GM19397 (cell line): ENCODE measurements at regions not wholly inside any gene's neighbourhood (a gene's known extent, or its start where the extent isn't known, plus 50 kb on each side); places are given as distances from the start of the nearest gene placed in this dataset.

Source experiments
- ATAC-seq: cut with Tn5 transposase; IDR thresholded peaks from one replicate; pipeline ENCODE4 v1.9.1; 2021; ENCODE audit warnings: mild to moderate bottlenecking, moderate library complexity; ENCODE audit not compliant: unreplicated experiment

- ATAC-seq, result no peak
Measured at GRCh38 chr19:28793391-28794168, 419.4 kb downstream of the UQCRFS1 start.

GRCh38 chr19:28785971-28786370 lies 427.0 kb downstream of the UQCRFS1 start:
- no peak for ATAC-seq

- no peak for ATAC-seq
Measured at GRCh38 chr19:28764066-28764465, 448.9 kb downstream of the UQCRFS1 start.

GRCh38 chr19:28746478-28746877 lies 466.5 kb downstream of the UQCRFS1 start:
- ATAC-seq, result no peak

- no peak for ATAC-seq
Measured at GRCh38 chr19:28744943-28745342, 468.0 kb downstream of the UQCRFS1 start.

- no peak for ATAC-seq
Measured at GRCh38 chr19:28744014-28744413, 468.9 kb downstream of the UQCRFS1 start.

GRCh38 chr19:28737021-28737895 lies 475.7 kb downstream of the UQCRFS1 start:
- ATAC-seq, result peak; percentile 55

- ATAC-seq, result no peak
Measured at GRCh38 chr19:28736528-28736927, 476.4 kb downstream of the UQCRFS1 start.

GRCh38 chr19:28731577-28731976 lies 481.4 kb downstream of the UQCRFS1 start:
- ATAC-seq, result no peak

GRCh38 chr19:28730791-28731512 lies 482.0 kb downstream of the UQCRFS1 start:
- ATAC-seq, result no peak

GRCh38 chr19:28727480-28728159 lies 485.3 kb downstream of the UQCRFS1 start:
- ATAC-seq, result no peak

- no peak for ATAC-seq
Measured at GRCh38 chr19:28726533-28727479, 486.1 kb downstream of the UQCRFS1 start.

- no peak for ATAC-seq
Measured at GRCh38 chr19:28718909-28719308, 494.0 kb downstream of the UQCRFS1 start.

GRCh38 chr19:28715157-28715556 lies 497.8 kb downstream of the UQCRFS1 start:
- no peak for ATAC-seq

- ATAC-seq, result no peak
Measured at GRCh38 chr19:28711411-28711810, 501.5 kb downstream of the UQCRFS1 start.

GRCh38 chr19:28710278-28710677 lies 502.7 kb downstream of the UQCRFS1 start:
- no peak for ATAC-seq

- ATAC-seq, result no peak
Measured at GRCh38 chr19:28706693-28707092, 506.3 kb downstream of the UQCRFS1 start.

GRCh38 chr19:28705008-28705407 lies 507.9 kb downstream of the UQCRFS1 start:
- no peak for ATAC-seq

GRCh38 chr19:28703400-28703956 lies 509.5 kb downstream of the UQCRFS1 start:
- ATAC-seq, result no peak
